ENCODE measurements at regions not wholly inside any gene's neighbourhood (a gene's known extent, or its start where the extent isn't known, plus 50 kb on each side); places are given as distances from the start of the nearest gene placed in this dataset.

DNA sequence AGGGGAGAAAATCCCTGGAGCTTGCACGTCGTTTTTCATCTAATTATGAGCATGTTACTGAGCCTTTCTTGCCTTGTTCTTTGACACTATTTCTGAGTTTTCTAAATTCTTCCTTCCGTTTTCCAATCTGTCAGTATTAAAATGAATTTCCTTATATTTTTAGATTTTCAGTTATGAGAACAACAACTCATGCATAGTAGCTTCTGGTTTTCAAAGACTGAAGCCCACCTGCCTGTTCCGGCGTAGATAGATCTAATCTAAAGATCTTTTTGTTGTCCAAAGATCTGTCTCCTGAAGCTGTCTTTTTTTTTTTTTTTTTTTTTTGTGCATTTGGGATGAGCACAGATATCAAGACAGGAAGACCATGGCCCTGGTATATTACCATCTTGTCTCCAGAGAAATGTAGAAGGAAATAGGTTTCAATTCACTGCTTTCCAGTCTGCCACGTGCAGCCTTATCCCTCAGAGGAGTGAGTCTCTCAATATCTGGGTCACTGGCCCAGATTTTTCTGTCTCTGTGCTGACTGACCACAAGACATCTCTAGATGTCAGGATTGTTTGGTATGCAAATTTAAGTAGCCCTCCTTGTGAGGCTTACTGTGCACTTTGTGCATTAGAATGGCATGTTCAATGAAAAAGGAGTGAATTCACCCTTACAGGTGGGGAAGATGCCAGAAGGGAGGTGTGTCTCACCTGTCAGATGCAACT, 222.3 kb upstream of the TMC3 start:
- WGBS, 2 donors: 77 to 80% methylated on average over 6 of the region's 6 CpGs
- no peaks in the 10 kb centered on the region for H3K27me3 ChIP-seq
- DNase-seq: no peak
- no peaks in the 10 kb centered on the region for H3K4me1 ChIP-seq
- H3K4me3 ChIP-seq: no peak overlapping the region
- no peaks in the 10 kb centered on the region for H3K36me3 ChIP-seq
- no peak for TF ChIP-seq POLR2A (IDR thresholded peaks at IDR 0.05)
- TF ChIP-seq, protein P1, sequence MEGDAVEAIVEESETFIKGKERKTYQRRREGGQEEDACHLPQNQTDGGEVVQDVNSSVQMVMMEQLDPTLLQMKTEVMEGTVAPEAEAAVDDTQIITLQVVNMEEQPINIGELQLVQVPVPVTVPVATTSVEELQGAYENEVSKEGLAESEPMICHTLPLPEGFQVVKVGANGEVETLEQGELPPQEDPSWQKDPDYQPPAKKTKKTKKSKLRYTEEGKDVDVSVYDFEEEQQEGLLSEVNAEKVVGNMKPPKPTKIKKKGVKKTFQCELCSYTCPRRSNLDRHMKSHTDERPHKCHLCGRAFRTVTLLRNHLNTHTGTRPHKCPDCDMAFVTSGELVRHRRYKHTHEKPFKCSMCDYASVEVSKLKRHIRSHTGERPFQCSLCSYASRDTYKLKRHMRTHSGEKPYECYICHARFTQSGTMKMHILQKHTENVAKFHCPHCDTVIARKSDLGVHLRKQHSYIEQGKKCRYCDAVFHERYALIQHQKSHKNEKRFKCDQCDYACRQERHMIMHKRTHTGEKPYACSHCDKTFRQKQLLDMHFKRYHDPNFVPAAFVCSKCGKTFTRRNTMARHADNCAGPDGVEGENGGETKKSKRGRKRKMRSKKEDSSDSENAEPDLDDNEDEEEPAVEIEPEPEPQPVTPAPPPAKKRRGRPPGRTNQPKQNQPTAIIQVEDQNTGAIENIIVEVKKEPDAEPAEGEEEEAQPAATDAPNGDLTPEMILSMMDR (IDR thresholded peaks at IDR 0.05): no peak
- H3K27ac ChIP-seq: no peak overlapping the region
- H3K9me3 ChIP-seq: peaks cover 0 to 10% (median 7%) of the 10 kb centered on the region in 3 donors
- intact Hi-C loops (cut with DNase I): no loop called here

DNA sequence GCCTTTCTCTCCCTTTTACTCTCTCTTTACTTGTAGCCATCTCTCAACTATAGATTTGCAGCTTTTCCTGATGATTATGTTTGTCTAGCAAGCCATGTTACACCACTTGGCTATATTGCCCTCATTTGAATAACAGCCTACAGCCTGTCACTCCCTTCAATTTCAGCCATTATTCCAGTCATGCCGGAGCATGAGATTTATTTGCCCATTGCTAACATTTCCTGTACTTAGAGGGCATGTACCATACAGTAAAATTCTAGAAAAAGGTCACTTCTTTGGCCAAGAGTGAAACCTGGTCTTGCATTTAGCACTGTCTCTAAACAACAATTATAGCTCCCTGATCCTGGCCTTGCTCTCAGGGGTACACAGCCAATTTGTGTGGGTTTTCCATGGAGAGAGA, 221.7 kb upstream of the TMC3 start:
- TF ChIP-seq, protein P1 (IDR thresholded peaks at IDR 0.05): no peak
- TF ChIP-seq POLR2A (IDR thresholded peaks at IDR 0.05): no peak
- no peaks in the 10 kb centered on the region for H3K4me1 ChIP-seq
- H3K4me3 ChIP-seq: no peak overlapping the region
- intact Hi-C loops (cut with DNase I): no loop called here
- no peaks in the 10 kb centered on the region for H3K27me3 ChIP-seq
- no peak overlapping the region for H3K27ac ChIP-seq
- DNase-seq: no peak
- peaks cover 0 to 5% (median 1%) of the 10 kb centered on the region in 3 donors for H3K9me3 ChIP-seq
- WGBS, 2 donors: 30 to 31% methylated on average over 1 of the region's 1 CpG
- no peaks in the 10 kb centered on the region for H3K36me3 ChIP-seq

DNA sequence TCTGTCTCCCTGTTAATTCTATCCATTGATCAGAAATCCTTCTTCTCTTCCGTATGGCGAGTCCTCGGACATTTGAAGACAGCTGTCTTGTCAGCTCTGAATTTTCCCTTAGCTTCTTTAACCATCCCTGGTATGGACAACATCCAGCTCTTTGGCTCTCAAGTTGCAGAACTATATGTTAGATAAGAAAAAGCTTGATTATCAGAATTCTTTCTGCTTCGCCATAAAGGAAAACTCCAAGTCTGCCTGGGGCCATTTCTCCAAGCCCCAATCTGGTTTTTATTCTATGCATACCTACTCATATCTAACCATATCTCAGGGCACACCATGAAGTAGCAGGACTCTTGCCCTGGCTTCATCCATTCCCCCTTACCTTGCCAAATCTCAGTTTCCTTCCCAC, 215.7 kb upstream of the TMC3 start:
- no peaks in the 10 kb centered on the region for H3K4me1 ChIP-seq
- DNase-seq: no peak
- H3K27me3 ChIP-seq: no peaks in the 10 kb centered on the region
- no peak for TF ChIP-seq POLR2A (IDR thresholded peaks at IDR 0.05)
- TF ChIP-seq, protein P1 (IDR thresholded peaks at IDR 0.05): no peak
- 82 to 85% methylated on average over 4 of the region's 4 CpGs for WGBS, 2 donors
- no peaks in the 10 kb centered on the region for H3K36me3 ChIP-seq
- H3K9me3 ChIP-seq: no peaks in the 10 kb centered on the region
- no peak overlapping the region for H3K27ac ChIP-seq
- intact Hi-C loops (cut with DNase I): no loop called here
- H3K4me3 ChIP-seq: no peak overlapping the region

DNA sequence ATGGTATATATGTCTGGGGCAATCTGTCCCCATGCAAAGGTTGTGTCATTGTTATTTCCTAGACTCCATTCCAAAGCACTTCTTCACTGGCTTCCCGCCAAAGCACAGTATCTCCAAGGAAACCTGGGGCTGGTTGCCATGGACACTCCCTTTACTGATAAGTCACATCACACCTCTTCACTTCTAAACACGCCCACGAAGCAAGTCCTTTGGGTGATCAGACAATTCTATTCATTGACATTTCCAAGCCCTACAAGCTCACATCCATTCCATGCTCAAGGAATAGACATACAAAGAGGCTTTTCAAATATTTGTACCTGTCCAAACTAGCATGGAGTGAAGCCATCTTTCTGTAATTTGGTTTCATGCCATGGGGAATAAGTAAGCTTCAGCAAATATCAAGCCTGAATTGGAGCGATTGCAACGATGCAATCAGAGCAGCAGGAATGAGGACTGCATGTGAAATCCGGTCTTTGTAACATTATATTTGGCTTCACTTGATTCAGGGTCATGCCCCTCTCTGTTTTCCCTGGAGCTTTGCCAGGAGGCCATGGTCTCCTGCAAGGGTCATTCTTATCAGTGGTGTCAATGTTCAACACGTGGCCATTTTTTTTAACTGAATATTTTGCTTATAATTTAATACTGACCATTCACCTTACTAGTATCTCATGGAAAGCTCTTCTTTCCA, 201.6 kb upstream of the TMC3 start:
- TF ChIP-seq, protein P1 (IDR thresholded peaks at IDR 0.05): no peak
- TF ChIP-seq POLR2A (IDR thresholded peaks at IDR 0.05): no peak
- 36 to 37% methylated on average over 7 of the region's 7 CpGs for WGBS, 2 donors
- peaks cover 0 to 3% (median 0%) of the 10 kb centered on the region in 3 donors for H3K4me1 ChIP-seq
- no peak overlapping the region for H3K4me3 ChIP-seq
- intact Hi-C loops (cut with DNase I): no loop called here
- H3K27me3 ChIP-seq: no peaks in the 10 kb centered on the region
- no peak overlapping the region for H3K27ac ChIP-seq
- no peaks in the 10 kb centered on the region for H3K36me3 ChIP-seq
- no peak for DNase-seq
- H3K9me3 ChIP-seq: no peaks in the 10 kb centered on the region

DNA sequence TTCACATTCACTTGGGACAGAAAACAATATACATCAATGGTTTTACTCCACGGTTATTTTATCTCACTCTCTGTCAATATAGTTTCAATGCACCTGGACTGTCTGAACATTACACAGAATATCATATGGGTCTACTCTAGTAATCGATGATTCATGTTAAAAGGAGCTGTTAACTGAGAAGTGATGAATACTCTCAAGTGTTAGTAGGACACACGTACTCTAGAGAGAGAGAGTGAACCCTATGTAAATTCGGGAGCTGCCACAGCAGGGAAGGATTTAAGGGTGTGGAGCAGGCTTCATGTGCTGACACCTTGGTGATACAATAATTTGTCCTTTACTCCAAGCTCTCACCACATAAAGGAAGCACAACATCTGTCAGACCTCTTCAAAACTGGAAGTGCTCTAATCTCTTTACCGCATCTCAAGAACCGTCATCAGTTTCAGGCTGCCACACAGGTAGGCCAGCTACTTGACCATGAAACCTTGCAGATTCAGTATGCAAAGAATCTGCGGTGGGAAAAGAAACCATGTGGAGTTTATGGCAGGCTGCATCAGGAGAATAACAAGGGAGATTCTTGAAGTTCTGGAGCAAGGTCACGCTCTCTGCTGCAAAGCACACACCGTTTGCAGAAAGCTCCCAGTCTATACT, 199.2 kb upstream of the TMC3 start:
- intact Hi-C loops (cut with DNase I): no loop called here
- Histone ChIP-seq H3K36me3 (no peaks in the 10 kb centered on the region), H3K4me3 (no peak overlapping the region), H3K27me3 (no peaks in the 10 kb centered on the region), H3K9me3 (no peaks in the 10 kb centered on the region), H3K27ac (no peak overlapping the region), H3K4me1 (peaks cover 0 to 3% (median 0%) of the 10 kb centered on the region in 3 donors)
- DNase-seq: no peak
- 79 to 87% methylated on average over 9 of the region's 9 CpGs for WGBS, 2 donors
- TF ChIP-seq, protein P1 (IDR thresholded peaks at IDR 0.05): no peak
- no peak for TF ChIP-seq POLR2A (IDR thresholded peaks at IDR 0.05)

Measured in esophagus squamous epithelium (tissue), 5 donors.